ENCODE measurements at regions not wholly inside any gene's neighbourhood (a gene's known extent, or its start where the extent isn't known, plus 50 kb on each side); places are given as distances from the start of the nearest gene placed in this dataset.
"Not testable (repeated sequence)": the region's sequence is repeated elsewhere in the genome, so short reads cannot be mapped to it uniquely, and the experiment has no call there.

DNA sequence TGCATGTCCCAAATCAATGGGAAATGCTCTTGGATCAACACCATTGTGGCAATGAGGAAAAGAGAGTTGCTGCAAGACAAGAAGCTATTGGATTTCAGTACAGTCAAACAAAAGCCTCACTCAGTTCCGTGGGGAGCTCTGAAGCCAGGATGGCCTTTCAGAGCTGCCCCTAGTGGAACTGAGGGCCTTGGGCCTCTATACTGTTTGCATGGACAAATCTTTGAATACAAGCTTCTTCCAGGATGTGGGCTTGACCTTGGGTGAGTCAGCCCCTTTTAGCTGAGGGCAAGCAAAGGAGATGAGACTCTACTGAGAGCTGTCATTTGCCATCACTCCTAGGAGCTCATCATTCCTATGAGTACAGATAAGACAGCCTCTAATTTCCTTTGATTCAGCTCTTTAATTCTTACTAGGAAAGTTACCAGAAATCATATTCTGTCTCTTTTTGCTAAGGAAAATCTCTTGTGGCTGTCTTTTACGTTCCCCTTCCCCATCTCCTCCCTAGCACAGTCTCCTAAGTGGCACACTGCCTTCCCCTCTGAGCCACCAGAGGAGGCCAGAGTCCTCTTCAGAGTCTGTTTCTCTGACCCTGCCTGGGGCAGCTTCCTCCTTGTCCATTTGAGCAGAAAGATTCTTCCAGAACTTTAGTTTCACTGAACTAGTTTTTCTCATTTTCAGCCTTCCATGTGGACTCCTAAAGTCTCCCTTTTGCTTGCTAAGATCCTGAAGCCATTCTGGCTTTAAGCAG, 168.8 kb upstream of the POC5 start:
- intact Hi-C loops (cut with micrococcal nuclease): no loop called here
- H3K4me1 Mint-ChIP-seq (ENCODE audit: low read depth): no peaks in the 10 kb centered on the region
- no peak overlapping the region for H3K27ac Mint-ChIP-seq
- no peaks in the 10 kb centered on the region for H3K9me3 Mint-ChIP-seq
- no peaks in the 10 kb centered on the region for H3K27me3 Mint-ChIP-seq (ENCODE audit: low read depth)
- peak; percentile 14 for DNase-seq
- CTCF ChIA-PET: interaction anchor here (0.6 kb wide), 1 partner anchor 34 kb away, joined by 8 read pairs; no protein-coding TSS in a partner anchor
- no peaks in the 10 kb centered on the region for H3K36me3 Mint-ChIP-seq (ENCODE audit: low read depth)
- no peak overlapping the region for H3K4me3 Mint-ChIP-seq

GRCh38 chr5:75885321-75885720, 168.1 kb upstream of the POC5 start:
- Mint-ChIP-seq H3K4me3 (no peak overlapping the region), H3K4me1 (ENCODE audit: low read depth) (no peaks in the 10 kb centered on the region), H3K27me3 (ENCODE audit: low read depth) (no peaks in the 10 kb centered on the region), H3K9me3 (peaks cover 6% of the 10 kb centered on the region), H3K27ac (no peak overlapping the region), H3K36me3 (ENCODE audit: low read depth) (no peaks in the 10 kb centered on the region)
- CTCF ChIA-PET: interaction anchor here (0.6 kb wide), 1 partner anchor 33 kb away, joined by 8 read pairs; no protein-coding TSS in a partner anchor
- DNase-seq: no peak
- intact Hi-C loops (cut with micrococcal nuclease): no loop called here

DNA sequence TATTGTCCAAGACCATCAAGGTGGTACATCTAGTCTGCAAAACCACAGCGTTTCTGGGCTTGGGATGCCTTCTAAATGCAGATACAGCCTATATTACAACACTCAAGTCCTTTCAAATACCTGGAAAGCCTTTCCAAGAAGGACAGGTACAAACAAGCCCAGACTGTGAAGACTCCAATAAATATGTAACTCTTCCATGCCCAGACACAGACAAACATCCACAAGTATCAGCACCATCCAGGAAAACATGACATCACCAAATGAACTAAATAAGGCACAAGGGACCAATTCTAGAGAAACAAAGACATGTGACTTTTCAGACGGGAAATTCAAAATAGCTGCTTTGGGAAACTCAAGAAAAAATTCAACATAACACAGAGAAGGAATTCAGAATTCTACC, 152.7 kb upstream of the POC5 start:
- H3K27me3 Mint-ChIP-seq (ENCODE audit: low read depth): peaks cover 19% of the 10 kb centered on the region
- no peaks in the 10 kb centered on the region for H3K4me1 Mint-ChIP-seq (ENCODE audit: low read depth)
- H3K4me3 Mint-ChIP-seq: no peak overlapping the region
- H3K27ac Mint-ChIP-seq: no peak overlapping the region
- CTCF ChIA-PET: no interaction called here
- no peaks in the 10 kb centered on the region for H3K36me3 Mint-ChIP-seq (ENCODE audit: low read depth)
- intact Hi-C loops (cut with micrococcal nuclease): no loop called here
- no peak for DNase-seq
- no peaks in the 10 kb centered on the region for H3K9me3 Mint-ChIP-seq

DNA sequence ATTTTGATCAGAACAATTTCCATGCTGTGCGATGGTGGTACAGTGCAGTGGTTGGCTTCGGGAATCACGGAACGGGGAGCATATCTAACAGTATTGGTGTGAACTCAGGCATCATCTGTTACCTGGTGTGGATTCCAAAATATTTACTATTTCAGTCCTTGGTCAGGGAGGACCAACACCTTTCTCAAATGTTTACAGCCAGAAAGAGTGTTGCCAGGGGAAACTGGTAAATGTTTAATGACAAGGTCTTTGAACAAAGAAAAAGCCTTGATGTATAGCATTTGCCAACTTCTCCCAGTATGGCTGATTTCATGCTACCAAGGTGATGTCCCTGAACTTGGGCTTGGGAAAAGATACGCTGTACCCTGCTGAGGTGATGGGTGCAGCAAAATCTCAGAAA, 145.6 kb upstream of the POC5 start:
- H3K27me3 Mint-ChIP-seq (ENCODE audit: low read depth): peaks cover 29% of the 10 kb centered on the region
- no peak overlapping the region for H3K4me3 Mint-ChIP-seq
- no peaks in the 10 kb centered on the region for H3K4me1 Mint-ChIP-seq (ENCODE audit: low read depth)
- no peak for DNase-seq
- intact Hi-C loops (cut with micrococcal nuclease): no loop called here
- H3K9me3 Mint-ChIP-seq: no peaks in the 10 kb centered on the region
- H3K36me3 Mint-ChIP-seq (ENCODE audit: low read depth): no peaks in the 10 kb centered on the region
- no peak overlapping the region for H3K27ac Mint-ChIP-seq
- CTCF ChIA-PET: no interaction called here

DNA sequence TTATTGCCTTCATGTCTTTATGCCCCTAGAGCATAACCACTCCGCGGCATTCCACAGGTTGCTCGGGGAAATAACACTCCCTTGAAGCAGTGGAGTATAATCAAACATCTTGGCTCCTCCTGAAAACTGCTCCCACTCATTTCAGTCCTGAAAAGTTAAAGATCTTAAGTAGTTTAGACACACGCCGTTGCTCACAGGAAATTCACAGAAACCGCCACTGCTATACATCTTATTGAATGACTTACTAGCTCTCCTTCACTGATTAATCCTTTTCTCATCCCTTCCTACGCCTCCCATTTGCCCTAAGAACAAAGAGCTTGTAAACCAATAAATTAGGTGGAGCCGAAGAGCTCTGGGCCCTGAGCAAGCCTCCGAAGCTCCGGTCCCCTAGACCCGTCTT, 142.4 kb upstream of the POC5 start:
- H3K4me3 Mint-ChIP-seq, DNase-seq: not testable (repeated sequence)
- peaks cover 19% of the 10 kb centered on the region for H3K27me3 Mint-ChIP-seq (ENCODE audit: low read depth)

DNA sequence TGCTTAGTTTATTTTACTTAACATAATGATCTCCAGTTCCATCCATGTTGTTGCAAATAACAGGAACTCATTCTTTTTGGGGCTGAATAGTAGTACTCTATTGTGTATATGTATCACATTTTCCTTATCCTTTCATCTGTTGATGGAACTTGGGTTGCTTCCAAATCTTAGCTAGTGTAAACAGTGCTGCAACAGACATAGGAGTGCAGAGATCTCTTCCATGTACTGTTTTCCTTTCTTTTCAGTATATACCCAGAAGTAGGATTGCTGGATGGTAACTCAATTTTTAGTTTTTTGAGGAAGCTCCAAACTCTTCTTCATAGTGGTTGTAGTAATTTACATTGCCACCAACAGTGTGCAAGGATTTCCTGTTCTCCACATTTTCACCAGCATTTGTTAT, 138.8 kb upstream of the POC5 start:
- H3K4me3 Mint-ChIP-seq: no peak overlapping the region
- H3K27me3 Mint-ChIP-seq (ENCODE audit: low read depth): peaks cover 21% of the 10 kb centered on the region
- CTCF ChIA-PET: interaction anchor here (0.7 kb wide), 1 partner anchor 34 kb away, joined by 4 read pairs; no protein-coding TSS in a partner anchor
- H3K27ac Mint-ChIP-seq: no peak overlapping the region
- intact Hi-C loops (cut with micrococcal nuclease): no loop called here
- no peaks in the 10 kb centered on the region for H3K36me3 Mint-ChIP-seq (ENCODE audit: low read depth)
- DNase-seq: no peak
- no peaks in the 10 kb centered on the region for H3K9me3 Mint-ChIP-seq
- H3K4me1 Mint-ChIP-seq (ENCODE audit: low read depth): no peaks in the 10 kb centered on the region

More for the DNA sequence above, 142.4 kb upstream of the POC5 start:
- intact Hi-C loops (cut with micrococcal nuclease); CTCF ChIA-PET; H3K36me3 Mint-ChIP-seq (ENCODE audit: low read depth); H3K9me3 Mint-ChIP-seq; H3K4me1 Mint-ChIP-seq (ENCODE audit: low read depth); H3K27ac Mint-ChIP-seq: not testable (repeated sequence)

DNA sequence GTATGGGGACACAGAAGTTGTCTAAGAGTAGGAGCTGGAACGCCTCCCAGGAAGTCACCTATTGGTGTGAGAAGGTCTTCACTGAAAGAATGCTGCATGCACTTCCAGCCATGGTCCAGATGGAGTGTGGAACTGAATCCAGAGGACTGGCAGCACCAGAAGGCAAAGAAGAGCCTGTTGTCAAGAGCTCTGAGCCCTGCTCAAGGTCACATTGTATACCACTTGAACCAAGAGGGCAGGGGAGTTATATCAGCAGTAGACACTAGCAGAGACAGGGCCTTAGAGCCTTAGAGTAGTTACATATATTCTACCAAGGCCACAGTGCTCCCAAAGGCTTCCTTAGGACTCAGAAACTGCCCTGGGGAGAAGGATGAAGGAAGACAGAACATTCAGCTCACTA, 130.8 kb upstream of the POC5 start:
- no peaks in the 10 kb centered on the region for H3K9me3 Mint-ChIP-seq
- DNase-seq: no peak
- H3K27ac Mint-ChIP-seq: no peak overlapping the region
- no peaks in the 10 kb centered on the region for H3K36me3 Mint-ChIP-seq (ENCODE audit: low read depth)
- CTCF ChIA-PET: interaction anchor here (0.8 kb wide), 1 partner anchor 16 kb away, joined by 3 read pairs; no protein-coding TSS in a partner anchor
- intact Hi-C loops (cut with micrococcal nuclease): no loop called here
- no peaks in the 10 kb centered on the region for H3K4me1 Mint-ChIP-seq (ENCODE audit: low read depth)
- H3K27me3 Mint-ChIP-seq (ENCODE audit: low read depth): peaks cover 14% of the 10 kb centered on the region
- no peak overlapping the region for H3K4me3 Mint-ChIP-seq

GRCh38 chr5:75847561-75848021, 130.4 kb upstream of the POC5 start:
- CTCF ChIA-PET: interaction anchor here (0.8 kb wide), 1 partner anchor 15 kb away, joined by 3 read pairs; no protein-coding TSS in a partner anchor

GRCh38 chr5:75844301-75844700, 127.1 kb upstream of the POC5 start:
- intact Hi-C loops (cut with micrococcal nuclease): no loop called here
- Mint-ChIP-seq H3K4me1 (ENCODE audit: low read depth) (no peaks in the 10 kb centered on the region), H3K4me3 (no peak overlapping the region), H3K27me3 (ENCODE audit: low read depth) (peaks cover 14% of the 10 kb centered on the region), H3K36me3 (ENCODE audit: low read depth) (no peaks in the 10 kb centered on the region), H3K27ac (no peak overlapping the region), H3K9me3 (peaks cover 2% of the 10 kb centered on the region)
- no peak for DNase-seq
- CTCF ChIA-PET: no interaction called here

More at GRCh38 chr5:75847561-75848021, 130.4 kb upstream of the POC5 start:
- H3K9me3 Mint-ChIP-seq: no peaks in the 10 kb centered on the region
- no peaks in the 10 kb centered on the region for H3K36me3 Mint-ChIP-seq (ENCODE audit: low read depth)
- no peak overlapping the region for H3K27ac Mint-ChIP-seq
- H3K4me3 Mint-ChIP-seq: no peak overlapping the region
- no peaks in the 10 kb centered on the region for H3K4me1 Mint-ChIP-seq (ENCODE audit: low read depth)
- DNase-seq: no peak
- intact Hi-C loops (cut with micrococcal nuclease): no loop called here
- peaks cover 14% of the 10 kb centered on the region for H3K27me3 Mint-ChIP-seq (ENCODE audit: low read depth)

- no peak for DNase-seq
- intact Hi-C loops (cut with micrococcal nuclease): no loop called here
These were observed 126.1 kb upstream of the POC5 start for GRCh38 chr5:75843319-75843718.

GRCh38 chr5:75839547-75839946, 122.3 kb upstream of the POC5 start:
- DNase-seq: no peak
- Mint-ChIP-seq H3K4me1 (ENCODE audit: low read depth) (no peaks in the 10 kb centered on the region), H3K9me3 (peaks cover 2% of the 10 kb centered on the region), H3K27me3 (ENCODE audit: low read depth) (peaks cover 5% of the 10 kb centered on the region), H3K27ac (no peak overlapping the region), H3K36me3 (ENCODE audit: low read depth) (no peaks in the 10 kb centered on the region), H3K4me3 (no peak overlapping the region)
- intact Hi-C loops (cut with micrococcal nuclease): no loop called here
- CTCF ChIA-PET: no interaction called here

More at GRCh38 chr5:75843319-75843718, 126.1 kb upstream of the POC5 start:
- Mint-ChIP-seq H3K4me3 (no peak overlapping the region), H3K4me1 (ENCODE audit: low read depth) (no peaks in the 10 kb centered on the region), H3K27ac (no peak overlapping the region), H3K36me3 (ENCODE audit: low read depth) (no peaks in the 10 kb centered on the region), H3K27me3 (ENCODE audit: low read depth) (peaks cover 14% of the 10 kb centered on the region), H3K9me3 (peaks cover 2% of the 10 kb centered on the region)
- CTCF ChIA-PET: no interaction called here

GRCh38 chr5:75837258-75837841, 120.1 kb upstream of the POC5 start:
- no peak for DNase-seq
- intact Hi-C loops (cut with micrococcal nuclease): no loop called here
- H3K9me3 Mint-ChIP-seq: peaks cover 2% of the 10 kb centered on the region

DNA sequence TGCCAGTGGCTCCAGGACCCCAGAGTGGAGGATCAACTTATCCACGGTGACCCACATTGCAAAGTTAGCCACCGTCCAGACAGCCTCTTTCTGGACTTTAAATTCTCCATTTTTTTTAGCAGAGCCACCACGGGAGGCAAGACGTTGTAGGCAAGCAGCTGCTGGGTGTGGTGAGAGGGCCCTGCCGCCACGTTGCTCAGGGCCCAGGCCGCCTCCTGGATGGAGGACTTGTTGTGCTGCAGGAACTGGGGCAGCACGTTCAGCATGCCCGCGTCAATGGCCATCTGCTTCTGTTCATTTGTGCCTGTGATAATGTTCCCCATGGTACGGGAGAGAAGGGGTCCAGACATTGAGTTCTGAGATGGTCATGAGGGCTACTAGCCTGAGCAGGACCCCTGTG, 114.3 kb upstream of the POC5 start:
- Mint-ChIP-seq H3K4me1 (ENCODE audit: low read depth) (no peaks in the 10 kb centered on the region), H3K27ac (no peak overlapping the region), H3K27me3 (ENCODE audit: low read depth) (peaks cover 3% of the 10 kb centered on the region), H3K9me3 (no peaks in the 10 kb centered on the region), H3K36me3 (ENCODE audit: low read depth) (no peaks in the 10 kb centered on the region), H3K4me3 (no peak overlapping the region)
- DNase-seq: no peak
- intact Hi-C loops (cut with micrococcal nuclease): no loop called here
- CTCF ChIA-PET: no interaction called here

More at GRCh38 chr5:75837258-75837841, 120.1 kb upstream of the POC5 start:
- Mint-ChIP-seq H3K4me3 (no peak overlapping the region), H3K27ac (no peak overlapping the region), H3K27me3 (ENCODE audit: low read depth) (peaks cover 5% of the 10 kb centered on the region), H3K36me3 (ENCODE audit: low read depth) (no peaks in the 10 kb centered on the region), H3K4me1 (ENCODE audit: low read depth) (no peaks in the 10 kb centered on the region)
- CTCF ChIA-PET: interaction anchor here (0.5 kb wide), 1 partner anchor 12 kb away, joined by 5 read pairs; no protein-coding TSS in a partner anchor
